Activated T-helper 17 cell treated with anti-CD3 and anti-CD28 coated beads, Interleukin-2, amount 50 U/mL, for 72 hours (primary cell): ENCODE measurements at regions not wholly inside any gene's neighbourhood (a gene's known extent, or its start where the extent isn't known, plus 50 kb on each side); places are given as distances from the start of the nearest gene placed in this dataset.
"Not testable (repeated sequence)": the region's sequence is repeated elsewhere in the genome, so short reads cannot be mapped to it uniquely, and the experiment has no call there.

Experiments
- ATAC-seq: fragments of 150-1000 bp; cut with Tn5 transposase; replicated peaks from 2 replicates; pipeline ENCODE4 v1.10.0; 2021; ENCODE audit warnings: mild to moderate bottlenecking, moderate library complexity
- H3K27ac Mint-ChIP-seq: one replicate; pipeline ENCODE4 v1.8.0; 2022; ENCODE audit warnings: mixed read lengths
- H3K27me3 Mint-ChIP-seq: one replicate; pipeline ENCODE4 v1.8.0; 2022; ENCODE audit warnings: mixed read lengths
- H3K36me3 Mint-ChIP-seq: one replicate; pipeline ENCODE4 v1.8.0; 2022; ENCODE audit warnings: low read depth, mild to moderate bottlenecking, mixed read lengths
- H3K4me1 Mint-ChIP-seq: one replicate; pipeline ENCODE4 v1.8.0; 2022; ENCODE audit warnings: mixed read lengths
- H3K4me3 Mint-ChIP-seq: one replicate; pipeline ENCODE4 v1.8.0; 2022; ENCODE audit warnings: mild to moderate bottlenecking, mixed read lengths
- H3K9me3 Mint-ChIP-seq: one replicate; pipeline ENCODE4 v1.8.0; 2022; ENCODE audit warnings: mixed read lengths

DNA sequence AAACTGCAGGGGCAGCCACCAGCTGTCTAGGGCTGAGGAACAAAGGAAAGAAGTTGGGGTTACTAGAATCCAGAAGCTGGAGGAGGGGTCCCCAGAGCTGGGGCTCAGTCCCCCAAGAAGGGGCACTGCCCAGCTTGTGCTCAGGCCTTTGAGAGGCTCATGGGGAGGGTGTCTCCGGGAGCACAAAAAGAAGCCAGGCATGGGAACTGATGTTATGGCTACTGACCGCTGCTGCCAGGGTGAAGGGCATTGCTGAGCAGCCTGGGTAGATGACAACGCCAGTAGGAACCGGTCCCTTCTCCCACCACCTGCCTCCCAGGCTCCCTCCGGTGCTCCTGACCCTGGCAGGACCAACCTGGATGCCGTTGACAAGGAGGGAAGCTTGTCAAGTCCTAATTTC is 762.5 kb upstream of the TPTE start:
- H3K27me3 Mint-ChIP-seq, result no peaks in the 10 kb centered on the region
- no peaks in the 10 kb centered on the region for H3K36me3 Mint-ChIP-seq
- no peak overlapping the region for H3K27ac Mint-ChIP-seq
- H3K4me3 Mint-ChIP-seq, result no peak overlapping the region
- H3K9me3 Mint-ChIP-seq, result no peaks in the 10 kb centered on the region
- H3K4me1 Mint-ChIP-seq, result no peaks in the 10 kb centered on the region
- peak; percentile 11 for ATAC-seq

DNA sequence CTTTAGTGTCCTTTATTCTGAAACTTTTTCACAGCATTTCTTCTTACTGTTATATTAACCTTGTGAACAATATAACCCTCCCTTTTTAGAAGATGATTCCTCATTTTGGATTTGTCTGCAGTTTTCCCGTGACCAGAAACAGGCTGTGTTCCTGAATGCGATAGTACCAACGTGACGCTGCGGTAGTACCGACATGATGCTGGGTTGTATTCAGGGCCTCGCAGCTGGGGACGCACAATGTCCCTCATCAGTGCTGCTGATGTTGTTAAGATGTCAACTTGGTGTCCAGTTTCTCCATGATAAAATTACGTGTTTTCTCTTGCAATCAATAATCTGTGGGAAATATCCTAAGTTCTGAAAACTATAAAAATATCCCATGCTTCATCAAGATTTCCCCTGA is 761.4 kb upstream of the TPTE start:
- no peaks in the 10 kb centered on the region for H3K36me3 Mint-ChIP-seq
- ATAC-seq, result no peak
- no peak overlapping the region for H3K27ac Mint-ChIP-seq
- H3K27me3 Mint-ChIP-seq, result no peaks in the 10 kb centered on the region
- H3K4me1 Mint-ChIP-seq, result no peaks in the 10 kb centered on the region
- H3K4me3 Mint-ChIP-seq, result no peak overlapping the region
- no peaks in the 10 kb centered on the region for H3K9me3 Mint-ChIP-seq

DNA sequence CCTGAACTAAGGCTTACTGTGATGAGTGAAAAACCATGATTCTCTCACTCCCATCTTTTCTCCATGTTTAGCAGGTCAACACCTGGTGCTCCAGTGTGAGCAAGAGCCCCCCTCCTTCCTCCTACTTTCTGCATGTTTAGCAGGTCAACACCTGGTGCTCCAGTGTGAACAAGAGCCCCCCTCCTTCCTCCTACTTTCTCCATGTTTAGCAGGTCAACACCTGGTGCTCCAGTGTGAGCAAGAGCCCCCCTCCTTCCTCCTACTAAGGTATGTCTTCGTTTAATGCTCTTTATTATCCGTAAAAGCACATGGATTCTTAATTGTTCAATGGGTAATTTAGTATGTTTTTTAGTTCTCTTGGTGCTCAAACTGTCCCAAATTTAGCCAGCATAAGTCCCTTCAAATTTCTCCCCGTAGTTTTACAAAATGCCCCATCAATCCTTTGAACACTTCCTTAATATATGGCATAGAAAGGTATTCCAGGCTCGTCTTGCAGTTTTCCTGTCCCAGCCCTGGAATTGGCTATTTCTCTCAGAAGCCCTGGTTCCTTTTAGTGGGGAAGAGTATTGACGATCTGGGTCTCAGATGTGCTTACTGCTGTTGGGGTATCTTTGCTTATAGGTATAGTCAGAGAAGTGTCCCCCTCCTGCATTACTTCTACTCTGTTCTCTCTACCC is 760.8 kb upstream of the TPTE start:
- Mint-ChIP-seq H3K4me3 (no peak overlapping the region), H3K27me3 (no peaks in the 10 kb centered on the region), H3K36me3 (no peaks in the 10 kb centered on the region), H3K27ac (no peak overlapping the region), H3K4me1 (no peaks in the 10 kb centered on the region), H3K9me3 (no peaks in the 10 kb centered on the region)
- ATAC-seq, result no peak

DNA sequence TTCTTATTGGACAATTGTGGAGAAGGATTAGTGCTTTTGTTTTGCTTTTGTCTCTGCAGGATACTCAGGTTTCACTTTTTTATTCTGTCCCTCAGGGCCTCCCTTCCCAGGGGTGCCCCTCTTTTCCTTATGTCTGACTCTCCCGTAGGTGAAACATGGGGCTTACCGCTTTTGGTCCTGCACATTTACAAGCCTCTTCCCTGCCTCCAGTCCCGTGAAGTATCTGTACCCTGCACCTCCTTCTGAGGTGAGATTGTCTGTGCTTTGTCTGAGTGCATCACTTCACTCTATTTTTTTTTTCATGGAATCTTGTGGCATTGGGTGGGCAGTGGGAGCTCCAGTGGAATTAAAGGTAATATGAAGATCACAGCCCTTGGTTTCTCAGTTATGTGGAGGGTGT is 758.1 kb upstream of the TPTE start:
- Mint-ChIP-seq H3K36me3 (no peaks in the 10 kb centered on the region), H3K27ac (no peak overlapping the region), H3K27me3 (no peaks in the 10 kb centered on the region), H3K4me1 (no peaks in the 10 kb centered on the region), H3K4me3 (no peak overlapping the region), H3K9me3 (no peaks in the 10 kb centered on the region)
- ATAC-seq, result no peak

DNA sequence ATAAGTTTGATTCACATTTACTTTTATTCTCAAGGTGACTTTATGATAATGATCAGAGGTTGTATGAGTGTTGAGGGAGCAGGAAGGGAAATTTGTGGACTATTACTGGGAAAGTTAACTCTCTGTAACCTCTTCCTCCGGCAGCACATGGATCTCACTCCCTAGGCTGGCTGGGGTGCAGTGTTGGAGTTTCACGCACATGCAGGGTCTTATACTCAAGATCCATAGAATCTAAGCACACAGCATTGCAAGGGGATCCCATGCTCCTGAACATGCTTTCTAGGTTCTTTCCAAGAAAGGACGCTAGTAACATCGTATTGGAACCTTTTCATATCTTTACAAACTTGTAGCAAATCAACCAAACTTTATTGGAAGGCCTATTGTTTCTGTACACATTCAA is 757.6 kb upstream of the TPTE start:
- H3K27me3 Mint-ChIP-seq, result no peaks in the 10 kb centered on the region
- H3K27ac Mint-ChIP-seq, result no peak overlapping the region
- H3K4me1 Mint-ChIP-seq, result no peaks in the 10 kb centered on the region
- no peak for ATAC-seq
- H3K9me3 Mint-ChIP-seq, result no peaks in the 10 kb centered on the region
- no peak overlapping the region for H3K4me3 Mint-ChIP-seq
- H3K36me3 Mint-ChIP-seq, result no peaks in the 10 kb centered on the region

DNA sequence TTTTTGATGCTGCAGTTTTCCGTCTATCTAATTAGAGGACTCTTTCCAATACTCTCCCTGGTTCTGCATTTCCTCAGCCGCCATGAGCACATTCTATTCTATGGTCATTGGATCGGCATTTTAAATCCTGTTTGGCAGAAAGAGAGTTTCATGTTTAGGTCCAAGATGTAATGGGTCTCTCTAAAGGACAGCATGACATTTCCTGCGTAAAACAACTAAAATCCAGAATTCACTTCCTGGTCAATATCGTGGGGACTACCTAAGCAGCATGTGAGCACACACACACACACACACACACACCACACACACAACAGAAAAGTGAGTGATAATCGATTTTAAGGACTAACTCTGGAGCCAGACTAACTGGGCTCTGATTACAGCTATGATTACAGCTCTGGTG is 757.1 kb upstream of the TPTE start:
- H3K36me3 Mint-ChIP-seq, H3K4me3 Mint-ChIP-seq, H3K9me3 Mint-ChIP-seq, H3K27me3 Mint-ChIP-seq, ATAC-seq, H3K4me1 Mint-ChIP-seq, H3K27ac Mint-ChIP-seq: not testable (repeated sequence)

DNA sequence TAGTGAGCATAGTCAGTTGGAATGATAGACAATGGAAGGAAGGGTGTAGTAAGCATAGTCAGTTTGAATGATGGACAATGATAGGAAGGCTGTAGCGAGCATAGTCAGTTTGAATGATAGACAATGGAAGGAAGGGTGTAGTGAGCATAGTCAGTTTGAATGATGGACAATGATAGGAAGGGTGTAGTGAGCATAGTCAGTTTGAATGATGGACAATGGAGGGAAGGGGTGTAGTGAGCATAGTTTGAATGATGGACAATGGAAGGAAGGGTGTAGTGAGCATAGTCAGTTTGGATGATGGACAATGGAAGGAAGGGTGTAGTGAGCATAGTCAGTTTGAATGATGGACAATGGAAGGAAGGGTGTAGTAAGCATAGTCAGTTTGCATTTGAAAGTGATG is 755.8 kb upstream of the TPTE start:
- H3K27ac Mint-ChIP-seq, H3K36me3 Mint-ChIP-seq, ATAC-seq, H3K4me3 Mint-ChIP-seq, H3K4me1 Mint-ChIP-seq, H3K27me3 Mint-ChIP-seq, H3K9me3 Mint-ChIP-seq: not testable (repeated sequence)

DNA sequence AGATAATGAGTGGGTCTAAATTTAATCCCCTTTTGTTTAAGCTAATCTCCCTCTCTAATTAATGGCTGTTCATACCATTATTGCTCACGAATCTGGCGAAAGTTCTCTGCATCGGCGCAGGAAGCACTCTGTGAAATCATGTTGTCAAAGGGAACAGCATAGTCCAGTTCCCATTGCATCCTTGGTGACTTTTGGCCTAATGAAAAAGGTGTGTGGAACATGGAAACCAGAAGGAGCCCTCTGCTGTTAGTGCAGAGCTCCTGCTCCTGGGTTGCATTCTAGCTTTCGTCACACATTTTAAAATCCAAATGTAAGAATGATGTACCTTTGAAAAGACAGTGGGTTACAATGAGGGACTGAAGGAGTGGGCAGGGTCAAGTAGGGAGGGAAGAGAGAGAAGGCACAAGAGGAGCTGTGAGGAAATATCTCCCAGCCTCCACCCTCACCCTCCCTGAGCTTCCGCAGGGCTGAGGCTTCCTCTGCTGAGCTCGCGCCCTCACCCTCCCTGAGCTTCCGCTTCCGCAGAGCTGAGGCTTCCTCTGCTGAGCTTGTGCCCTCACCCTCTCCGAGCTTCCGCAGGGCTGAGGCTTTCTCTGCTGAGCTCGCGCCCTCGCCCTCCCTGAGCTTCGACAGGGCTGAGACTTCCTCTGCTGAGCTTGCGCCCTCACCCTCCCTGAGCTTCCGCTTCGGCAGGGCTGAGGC is 754.3 kb upstream of the TPTE start:
- H3K4me3 Mint-ChIP-seq, H3K9me3 Mint-ChIP-seq, H3K4me1 Mint-ChIP-seq, H3K27me3 Mint-ChIP-seq, H3K27ac Mint-ChIP-seq, ATAC-seq, H3K36me3 Mint-ChIP-seq: not testable (repeated sequence)

DNA sequence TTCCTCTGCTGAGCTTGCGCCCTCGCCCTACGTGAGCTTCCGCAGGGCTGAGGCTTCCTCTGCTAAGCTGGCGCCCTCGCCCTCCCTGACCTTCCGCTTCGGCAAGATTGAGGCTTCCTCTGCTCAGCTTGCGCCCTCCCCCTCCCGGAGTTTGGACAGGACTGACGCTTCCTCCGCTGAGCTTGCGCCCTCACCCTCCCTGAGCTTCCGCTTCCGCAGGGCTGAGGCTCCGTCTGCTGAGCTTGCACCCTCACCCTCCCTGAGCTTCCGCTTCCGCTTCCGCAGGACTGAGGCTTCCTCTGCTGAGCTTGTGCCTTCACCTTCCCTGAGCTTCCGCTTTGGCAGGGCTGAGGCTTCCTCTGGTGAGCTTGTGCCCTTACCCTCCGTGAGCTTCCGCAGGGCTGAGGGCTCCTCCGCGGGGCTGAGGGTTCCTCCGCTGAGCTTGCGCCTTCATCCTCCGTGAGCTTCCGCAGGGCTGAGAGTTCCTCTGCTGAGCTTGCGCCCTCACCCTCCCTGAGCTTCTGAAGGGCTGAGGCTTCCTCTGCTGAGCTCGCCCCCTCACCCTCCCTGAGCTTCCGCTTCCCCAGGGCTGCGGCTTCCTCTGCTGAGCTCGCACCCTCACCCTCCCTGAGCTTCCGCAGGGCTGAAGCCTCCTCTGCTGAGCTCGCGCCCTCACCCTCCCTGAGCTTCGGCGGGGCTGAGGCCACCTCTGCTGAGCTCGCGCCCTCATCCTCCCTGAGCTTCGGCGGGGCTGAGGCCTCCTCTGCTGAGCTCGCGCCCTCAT is 753.6 kb upstream of the TPTE start:
- Mint-ChIP-seq H3K27me3 (no peaks in the 10 kb centered on the region), H3K9me3 (no peaks in the 10 kb centered on the region), H3K4me3 (no peak overlapping the region), H3K27ac (no peak overlapping the region), H3K36me3 (no peaks in the 10 kb centered on the region), H3K4me1 (no peaks in the 10 kb centered on the region)
- ATAC-seq, result peak; percentile 22

DNA sequence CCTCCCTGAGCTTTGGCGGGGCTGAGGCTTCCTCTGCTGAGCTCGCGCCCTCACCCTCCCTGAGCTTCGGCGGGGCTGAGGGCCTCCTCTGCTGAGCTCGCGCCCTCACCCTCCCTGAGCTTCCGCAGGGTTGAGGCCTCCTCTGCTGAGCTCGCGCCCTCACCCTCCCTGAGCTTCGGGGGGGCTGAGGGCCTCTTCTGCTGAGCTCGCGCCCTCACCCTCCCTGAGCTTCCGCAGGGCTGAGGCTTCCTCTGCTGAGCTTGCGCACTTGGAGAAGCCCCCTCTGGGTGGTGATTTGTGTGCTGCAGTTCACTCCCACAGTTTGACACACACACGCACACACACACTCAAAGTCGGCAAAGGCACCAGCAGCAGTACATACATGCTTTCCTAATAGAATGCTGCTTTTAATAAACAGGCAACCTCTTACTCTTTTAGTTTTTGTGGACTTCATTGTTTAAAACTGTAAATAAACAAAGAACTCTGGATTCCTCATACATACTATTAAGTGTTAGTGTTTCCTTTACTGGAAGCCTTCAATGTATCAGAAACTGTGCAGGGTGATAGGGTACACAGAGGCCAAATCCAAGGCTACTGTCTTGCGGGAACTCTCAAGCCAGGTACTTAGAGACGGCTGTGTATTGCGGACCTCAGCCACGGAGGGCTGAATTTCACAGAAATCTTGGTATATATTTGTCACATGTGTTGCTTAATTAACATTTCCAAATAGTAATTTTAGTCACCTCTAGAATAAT is 752.8 kb upstream of the TPTE start:
- not testable (repeated sequence) for H3K27me3 Mint-ChIP-seq, H3K4me1 Mint-ChIP-seq, H3K4me3 Mint-ChIP-seq, H3K27ac Mint-ChIP-seq, H3K9me3 Mint-ChIP-seq, ATAC-seq, H3K36me3 Mint-ChIP-seq

DNA sequence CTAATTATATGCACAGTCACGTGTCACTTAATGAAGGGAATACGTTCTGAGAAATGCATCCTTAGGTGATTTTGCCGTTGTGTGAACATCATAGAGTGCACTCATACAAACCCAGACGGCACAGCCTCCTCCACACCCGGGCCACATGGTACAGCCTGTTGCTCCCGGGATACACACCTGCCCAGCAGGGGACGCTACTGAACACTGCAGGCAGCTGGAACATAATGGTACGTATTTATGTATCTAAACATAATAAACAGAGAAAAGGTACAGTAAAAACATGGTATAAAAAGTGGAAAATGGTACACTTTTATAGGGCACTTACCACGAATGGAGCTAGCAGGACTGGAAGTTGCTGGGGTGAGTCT is 752.3 kb upstream of the TPTE start:
- H3K4me1 Mint-ChIP-seq, H3K9me3 Mint-ChIP-seq, H3K4me3 Mint-ChIP-seq, H3K27ac Mint-ChIP-seq, H3K36me3 Mint-ChIP-seq, ATAC-seq, H3K27me3 Mint-ChIP-seq: not testable (repeated sequence)

DNA sequence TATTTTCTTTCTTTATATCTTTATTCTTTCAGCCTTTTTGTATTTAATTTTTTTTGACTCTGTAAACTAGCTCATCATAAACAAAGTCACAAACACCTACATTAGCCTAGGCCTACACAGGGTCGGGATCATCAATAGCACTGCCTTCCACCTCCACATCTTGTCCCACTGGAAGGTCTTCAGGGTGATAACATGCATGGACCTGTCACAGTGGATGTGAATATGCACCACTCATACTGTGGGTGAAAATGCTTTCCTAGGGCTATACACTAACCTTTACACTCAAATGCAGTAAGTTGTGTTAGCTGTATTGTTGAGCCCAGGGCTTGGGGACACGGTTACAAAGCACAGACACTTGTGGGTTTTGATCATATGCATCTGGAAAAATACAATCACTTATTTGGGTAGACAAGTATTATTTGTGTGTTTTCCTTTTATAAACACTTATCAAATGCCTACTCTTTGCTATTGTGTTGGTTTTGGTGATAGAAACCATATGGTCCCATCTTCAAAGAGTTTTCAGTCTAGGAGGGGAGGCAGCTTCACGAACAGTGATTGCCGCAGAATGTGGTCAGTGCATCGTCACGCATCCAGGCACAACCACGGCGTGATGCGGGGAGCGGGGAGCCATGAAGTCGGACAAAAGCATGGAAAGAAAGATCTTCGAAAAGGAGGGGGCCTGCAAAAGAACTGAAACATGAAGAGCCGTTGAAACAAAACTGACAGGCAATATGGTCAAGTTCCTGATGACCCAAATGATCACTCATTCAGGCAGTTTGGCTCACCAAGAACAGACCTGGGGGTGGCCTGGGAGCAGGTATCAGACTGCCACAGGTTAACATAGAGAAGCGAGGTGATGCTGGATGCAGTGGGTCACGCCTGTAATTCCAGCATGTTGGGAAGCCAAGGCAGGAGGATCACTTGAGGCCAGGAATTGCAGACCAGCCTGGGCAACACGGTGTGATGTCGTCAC is 751.4 kb upstream of the TPTE start:
- H3K9me3 Mint-ChIP-seq, H3K4me1 Mint-ChIP-seq, ATAC-seq, H3K4me3 Mint-ChIP-seq, H3K36me3 Mint-ChIP-seq, H3K27ac Mint-ChIP-seq, H3K27me3 Mint-ChIP-seq: not testable (repeated sequence)

DNA sequence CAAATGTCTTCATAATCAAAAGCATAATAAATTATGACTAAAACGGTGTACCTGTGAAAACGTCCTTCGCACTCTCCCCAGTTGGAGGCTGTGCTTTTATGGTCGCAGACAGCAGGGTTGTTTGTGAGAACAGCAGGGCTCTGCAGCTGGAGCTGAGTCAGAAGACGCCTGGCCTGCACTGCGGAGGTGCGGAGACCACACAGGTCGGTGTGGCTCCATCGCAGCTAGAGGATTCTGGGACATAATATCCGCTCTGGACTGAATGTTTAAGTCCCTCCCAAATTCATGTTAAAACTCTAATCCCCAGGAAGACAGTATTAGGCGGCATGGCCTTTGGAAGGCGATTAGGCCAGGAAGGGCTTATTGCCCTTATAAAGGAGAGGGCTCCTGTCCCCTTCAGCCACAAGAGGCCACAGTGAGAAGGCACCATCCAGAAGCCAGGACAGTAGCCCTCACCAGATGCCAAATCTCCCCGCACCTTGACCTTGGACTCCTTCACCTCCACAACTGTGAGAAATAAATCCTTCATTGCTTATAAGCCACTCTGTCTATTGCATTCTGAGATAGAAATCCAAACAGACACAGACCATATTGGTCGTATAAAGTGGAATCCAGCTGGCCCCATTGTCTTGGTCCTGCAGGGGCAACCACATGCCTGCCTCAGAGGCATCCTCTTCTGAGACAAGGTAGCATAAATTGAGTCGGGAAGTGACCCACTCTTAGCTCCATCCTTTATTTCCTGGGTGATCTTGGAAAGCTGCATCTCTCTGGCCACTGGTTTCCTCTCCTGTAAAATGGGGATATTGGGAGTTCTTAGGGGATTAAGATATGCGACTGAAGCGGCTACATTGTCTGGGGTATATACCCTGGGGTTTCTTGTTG is 749.7 kb upstream of the TPTE start:
- H3K36me3 Mint-ChIP-seq, H3K4me3 Mint-ChIP-seq, H3K27ac Mint-ChIP-seq, H3K27me3 Mint-ChIP-seq, H3K4me1 Mint-ChIP-seq, ATAC-seq: not testable (repeated sequence)
- H3K9me3 Mint-ChIP-seq, result peaks cover 17% of the 10 kb centered on the region
